VCaP (cell line): ENCODE measurements at regions not wholly inside any gene's neighbourhood (a gene's known extent, or its start where the extent isn't known, plus 50 kb on each side); places are given as distances from the start of the nearest gene placed in this dataset.
"Not testable (repeated sequence)": the region's sequence is repeated elsewhere in the genome, so short reads cannot be mapped to it uniquely, and the experiment has no call there.

ENCODE experiments used
- H3K27ac ChIP-seq: fragments of 450-650 bp; 2 replicates; pipeline ENCODE4 v1.5.1; 2017
- TF ChIP-seq, protein P1 (sequence below): fragments of 450-650 bp; conservative IDR thresholded peaks from 2 replicates; pipeline ENCODE4 v1.5.1; 2017; ENCODE audit warnings: mild to moderate bottlenecking, moderate library complexity

GRCh38 chr1:83500531-83500930 is 498.4 kb downstream of the TTLL7 start:
- H3K27ac ChIP-seq: no peak overlapping the region
- TF ChIP-seq, protein P1, sequence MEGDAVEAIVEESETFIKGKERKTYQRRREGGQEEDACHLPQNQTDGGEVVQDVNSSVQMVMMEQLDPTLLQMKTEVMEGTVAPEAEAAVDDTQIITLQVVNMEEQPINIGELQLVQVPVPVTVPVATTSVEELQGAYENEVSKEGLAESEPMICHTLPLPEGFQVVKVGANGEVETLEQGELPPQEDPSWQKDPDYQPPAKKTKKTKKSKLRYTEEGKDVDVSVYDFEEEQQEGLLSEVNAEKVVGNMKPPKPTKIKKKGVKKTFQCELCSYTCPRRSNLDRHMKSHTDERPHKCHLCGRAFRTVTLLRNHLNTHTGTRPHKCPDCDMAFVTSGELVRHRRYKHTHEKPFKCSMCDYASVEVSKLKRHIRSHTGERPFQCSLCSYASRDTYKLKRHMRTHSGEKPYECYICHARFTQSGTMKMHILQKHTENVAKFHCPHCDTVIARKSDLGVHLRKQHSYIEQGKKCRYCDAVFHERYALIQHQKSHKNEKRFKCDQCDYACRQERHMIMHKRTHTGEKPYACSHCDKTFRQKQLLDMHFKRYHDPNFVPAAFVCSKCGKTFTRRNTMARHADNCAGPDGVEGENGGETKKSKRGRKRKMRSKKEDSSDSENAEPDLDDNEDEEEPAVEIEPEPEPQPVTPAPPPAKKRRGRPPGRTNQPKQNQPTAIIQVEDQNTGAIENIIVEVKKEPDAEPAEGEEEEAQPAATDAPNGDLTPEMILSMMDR: no peak

DNA sequence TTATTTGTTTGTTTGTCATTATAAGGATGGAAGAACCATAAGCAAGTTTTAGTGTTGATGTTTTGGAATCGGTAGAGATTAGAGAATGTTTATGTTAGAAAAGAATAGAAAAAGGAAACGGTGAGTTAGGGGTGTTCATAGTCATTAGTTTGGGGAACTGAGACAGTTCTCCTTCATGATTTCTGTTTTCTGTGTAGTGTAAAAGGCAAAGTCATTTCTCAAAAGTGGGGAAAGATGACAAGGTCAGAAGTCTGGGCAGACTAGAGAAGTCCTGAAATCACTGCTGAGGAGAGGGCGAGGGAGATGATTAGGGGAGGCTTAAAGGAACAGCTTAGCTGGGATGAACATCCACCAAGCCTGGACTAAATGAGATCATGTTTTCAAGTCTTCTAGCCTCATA is 498.9 kb downstream of the TTLL7 start:
- TF ChIP-seq, protein P1: no peak
- H3K27ac ChIP-seq: no peak overlapping the region

GRCh38 chr1:83497563-83497962 is 501.4 kb downstream of the TTLL7 start:
- TF ChIP-seq, protein P1: peak; percentile 26
- H3K27ac ChIP-seq: no peak overlapping the region

- no peak overlapping the region for H3K27ac ChIP-seq
- TF ChIP-seq, protein P1: no peak
Measured at GRCh38 chr1:83495560-83495959, 503.4 kb downstream of the TTLL7 start.

DNA sequence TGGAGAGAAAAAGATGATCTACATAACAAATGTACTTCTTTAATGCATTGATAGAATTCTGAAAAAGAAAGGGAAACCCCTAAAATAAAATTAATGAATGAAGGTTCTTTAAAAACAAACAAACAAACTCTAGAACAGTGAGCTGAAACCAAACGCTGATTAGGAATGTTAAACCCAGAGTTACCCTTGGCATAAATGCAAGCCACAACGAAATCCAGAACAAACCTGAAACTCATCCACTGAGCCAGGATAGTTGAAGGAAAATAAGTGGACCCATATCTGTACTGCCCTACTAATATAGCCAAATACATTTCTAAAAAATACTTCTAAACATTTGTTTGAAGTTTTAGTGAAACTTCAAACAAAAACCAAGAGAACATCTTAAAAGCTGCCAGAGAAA is 505.3 kb downstream of the TTLL7 start:
- TF ChIP-seq, protein P1: no peak
- no peak overlapping the region for H3K27ac ChIP-seq

- H3K27ac ChIP-seq: no peak overlapping the region
- TF ChIP-seq, protein P1: no peak
Measured at GRCh38 chr1:83491930-83492329, 507.0 kb downstream of the TTLL7 start.

- TF ChIP-seq, protein P1: no peak
- H3K27ac ChIP-seq: no peak overlapping the region
Measured at GRCh38 chr1:83490988-83491387, 507.9 kb downstream of the TTLL7 start.

- not testable (repeated sequence) for H3K27ac ChIP-seq
Measured at GRCh38 chr1:83488105-83488504, 510.8 kb downstream of the TTLL7 start.

DNA sequence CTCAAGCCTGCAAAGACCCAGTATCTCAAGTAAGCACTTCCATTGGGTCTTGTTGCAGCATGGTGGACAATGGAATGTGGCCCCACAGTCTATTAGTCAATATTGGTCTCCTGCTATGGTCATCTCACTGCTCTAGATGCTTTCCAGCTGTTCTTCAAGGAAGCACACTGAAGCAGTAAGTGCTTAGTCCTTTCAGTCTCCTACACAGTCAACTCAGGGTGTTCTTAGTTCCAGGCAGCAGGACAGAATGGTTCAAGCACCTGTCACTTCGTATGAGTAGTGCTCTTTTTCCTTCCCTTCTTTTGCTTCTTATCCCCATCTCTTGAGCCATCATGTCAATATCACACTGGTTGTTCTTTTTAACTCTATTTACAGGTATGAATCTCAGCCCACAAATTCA is 511.5 kb downstream of the TTLL7 start:
- H3K27ac ChIP-seq: not testable (repeated sequence)

DNA sequence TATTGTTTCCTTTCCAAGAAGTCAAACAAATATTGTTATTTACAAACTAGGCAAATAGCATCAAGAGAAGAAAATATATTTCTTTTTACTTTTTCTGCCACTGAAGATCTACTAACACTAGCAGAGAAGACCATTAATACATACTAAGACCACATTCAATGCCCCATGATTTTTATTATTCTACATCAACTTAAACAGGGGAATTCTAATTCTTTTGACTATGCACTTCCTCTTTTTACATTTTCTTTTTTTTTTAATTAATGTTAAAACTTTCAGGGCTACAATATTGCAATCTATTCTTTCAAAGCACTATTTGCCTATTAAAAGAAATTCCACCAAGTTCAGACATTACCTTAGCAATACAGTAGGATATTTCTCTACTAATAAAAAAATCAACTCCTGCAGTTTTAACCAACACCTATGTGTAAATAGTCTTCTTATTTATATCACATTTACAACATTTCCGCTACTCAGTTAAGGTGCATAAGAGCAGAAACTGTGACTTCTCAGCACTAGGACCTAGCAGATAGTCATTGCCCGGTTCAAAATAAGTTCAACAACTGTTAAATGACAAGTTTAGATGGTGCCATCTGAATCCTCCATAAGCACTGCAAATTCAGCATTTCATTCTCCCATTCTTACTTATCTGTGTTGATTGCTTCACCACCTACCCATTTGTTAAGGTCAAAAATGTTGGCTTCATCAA is 513.5 kb downstream of the TTLL7 start:
- not testable (repeated sequence) for H3K27ac ChIP-seq

DNA sequence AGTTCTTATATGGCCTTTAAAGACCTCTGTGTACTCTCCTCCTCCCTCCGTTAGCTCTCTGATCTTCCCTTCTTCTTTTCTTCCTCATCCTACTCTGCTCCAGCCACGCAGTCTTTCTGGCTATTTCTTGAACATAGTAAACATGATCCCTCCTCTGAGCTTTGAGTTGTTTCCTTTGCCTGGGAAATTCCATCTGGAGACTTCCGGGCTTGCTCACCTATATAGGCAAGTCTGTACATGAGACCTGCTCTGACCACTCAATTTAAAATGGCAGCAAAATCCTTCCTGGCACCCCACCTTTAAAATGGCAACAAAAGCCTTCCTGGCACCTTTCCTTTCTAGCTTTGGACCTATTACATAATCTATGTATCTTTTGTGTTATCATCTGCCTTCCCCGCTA is 517.6 kb downstream of the TTLL7 start:
- H3K27ac ChIP-seq: not testable (repeated sequence)

- H3K27ac ChIP-seq: not testable (repeated sequence)
Measured at GRCh38 chr1:83479591-83480239, 519.2 kb downstream of the TTLL7 start.
